NCI-H524 treated with DMSO at 0.1 percent for 48 hours (cell line): ENCODE measurements at regions not wholly inside any gene's neighbourhood (a gene's known extent, or its start where the extent isn't known, plus 50 kb on each side); places are given as distances from the start of the nearest gene placed in this dataset.

Source experiments
- DNase-seq: peaks from one replicate; lab custom pipeline; 2025; lab: John Stamatoyannopoulos, UW

DNA sequence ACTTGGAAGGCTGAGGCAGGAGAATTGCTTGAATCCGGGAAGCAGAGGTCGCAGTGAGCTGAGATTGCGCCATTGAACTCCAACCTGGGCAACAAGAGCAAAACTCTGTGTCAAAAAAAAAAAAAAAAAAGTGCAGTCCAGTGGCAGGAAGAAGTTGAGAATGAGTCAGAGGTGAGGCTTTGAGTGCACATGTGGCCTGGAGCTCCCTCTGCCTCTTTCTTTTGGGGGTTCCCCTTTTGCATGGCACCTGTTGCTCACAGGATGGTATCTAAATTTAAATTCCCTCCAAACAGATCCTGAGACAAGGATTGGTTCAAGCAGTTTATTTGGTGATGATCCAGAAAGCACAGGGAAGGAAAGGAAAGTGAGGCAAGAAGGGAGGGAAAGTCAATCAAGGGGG lies 151.4 kb upstream of the STX18 start:
- no peak for DNase-seq

DNA sequence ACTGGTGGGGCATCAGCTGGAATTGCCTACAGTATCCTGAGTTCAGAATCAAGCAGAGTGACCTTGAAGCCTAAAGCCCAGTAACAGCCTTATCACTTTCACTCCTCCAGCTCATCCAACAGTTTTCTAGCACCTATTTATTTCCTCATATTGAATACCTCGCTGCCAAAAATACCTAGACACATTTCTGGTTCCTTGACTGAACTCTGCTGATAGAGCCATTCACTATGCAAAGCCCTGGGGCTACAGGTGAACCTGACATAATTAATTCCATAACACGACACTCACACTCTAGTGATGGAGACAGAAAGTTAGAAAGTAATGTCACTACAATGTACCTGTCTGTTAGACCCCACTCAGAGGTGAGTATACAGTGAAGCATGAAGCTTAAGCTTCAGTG lies 149.0 kb upstream of the STX18 start:
- DNase-seq = no peak

DNA sequence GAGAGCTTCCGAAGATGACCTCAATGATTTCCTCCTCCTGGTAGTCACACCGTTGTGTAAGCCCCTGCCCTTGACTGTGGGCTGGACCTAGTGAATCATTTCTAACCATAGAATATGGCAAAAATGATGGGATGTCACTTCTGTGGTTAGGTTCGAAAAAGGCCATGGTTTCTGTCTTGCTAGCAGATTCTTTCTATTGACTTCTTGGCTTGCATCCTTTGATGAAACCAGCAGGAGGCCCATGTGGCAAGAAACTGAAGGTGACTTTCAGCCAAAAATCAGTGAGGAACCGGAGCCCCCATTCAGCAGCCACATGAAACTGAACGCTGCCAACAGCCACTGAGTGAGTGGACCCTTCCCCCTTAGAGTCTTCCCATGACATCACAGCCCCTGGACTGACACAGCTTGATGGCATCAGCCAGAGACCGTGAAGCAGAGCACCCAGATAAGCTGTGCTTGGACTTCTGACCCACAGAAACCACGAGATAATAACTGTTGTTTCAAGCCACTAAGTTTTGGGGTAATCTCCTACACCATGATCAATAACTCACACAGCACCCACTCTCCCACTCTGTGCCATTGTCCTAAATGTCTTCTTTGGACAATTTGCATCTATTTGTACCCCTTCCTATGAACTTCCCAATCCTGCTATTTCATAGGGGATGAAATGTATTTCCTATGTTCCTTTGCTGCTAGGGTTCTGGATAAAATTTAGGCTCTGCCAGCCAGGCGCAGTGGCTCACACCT lies 148.0 kb upstream of the STX18 start:
- no peak for DNase-seq

DNA sequence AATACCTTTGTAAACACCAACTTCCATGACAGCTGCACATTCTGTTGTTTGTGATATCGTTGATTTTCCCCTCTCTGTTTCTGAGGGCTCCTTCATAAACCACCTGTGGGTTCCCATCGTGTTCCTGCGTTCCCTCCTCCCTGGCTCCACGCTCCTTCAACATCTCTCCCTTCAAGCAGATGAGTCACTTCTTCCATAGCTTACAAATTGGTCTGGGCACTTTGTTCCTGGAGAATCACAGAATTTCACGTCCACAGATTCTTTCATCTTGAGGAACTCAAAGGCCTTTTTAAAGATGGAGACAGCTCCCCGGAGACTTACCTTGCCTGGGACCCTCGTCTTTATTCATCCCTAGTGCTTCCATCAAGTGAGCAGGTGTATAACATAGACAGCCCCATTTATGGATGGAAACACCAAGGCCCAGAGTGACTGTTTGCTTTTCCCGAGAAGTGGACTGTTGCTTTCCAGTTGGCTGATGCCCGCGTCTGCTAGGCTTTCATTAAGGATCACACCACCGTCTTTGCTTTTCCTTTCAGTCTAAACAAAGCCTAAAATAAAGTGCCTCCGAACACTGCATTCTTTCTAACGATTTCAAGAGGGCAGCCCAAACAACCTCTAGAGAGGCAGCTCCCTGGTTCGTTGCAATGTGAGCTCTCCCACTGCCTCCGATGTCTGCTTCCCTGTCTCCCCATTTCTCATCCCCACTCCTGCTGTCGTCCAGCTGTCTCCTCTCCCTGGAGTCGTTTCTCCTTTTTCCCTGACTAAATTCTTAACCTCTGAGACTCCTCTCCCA lies 146.3 kb upstream of the STX18 start:
- no peak for DNase-seq

- no peak for DNase-seq
Observed at GRCh38 chr4:4687100-4687499, 145.3 kb upstream of the STX18 start.

- no peak for DNase-seq
Observed at GRCh38 chr4:4685810-4686795, 144.3 kb upstream of the STX18 start.

GRCh38 chr4:4681653-4682052 lies 139.8 kb upstream of the STX18 start:
- no peak for DNase-seq

GRCh38 chr4:4680758-4681157 lies 138.9 kb upstream of the STX18 start:
- no peak for DNase-seq

GRCh38 chr4:4680243-4680642 lies 138.4 kb upstream of the STX18 start:
- no peak for DNase-seq

DNA sequence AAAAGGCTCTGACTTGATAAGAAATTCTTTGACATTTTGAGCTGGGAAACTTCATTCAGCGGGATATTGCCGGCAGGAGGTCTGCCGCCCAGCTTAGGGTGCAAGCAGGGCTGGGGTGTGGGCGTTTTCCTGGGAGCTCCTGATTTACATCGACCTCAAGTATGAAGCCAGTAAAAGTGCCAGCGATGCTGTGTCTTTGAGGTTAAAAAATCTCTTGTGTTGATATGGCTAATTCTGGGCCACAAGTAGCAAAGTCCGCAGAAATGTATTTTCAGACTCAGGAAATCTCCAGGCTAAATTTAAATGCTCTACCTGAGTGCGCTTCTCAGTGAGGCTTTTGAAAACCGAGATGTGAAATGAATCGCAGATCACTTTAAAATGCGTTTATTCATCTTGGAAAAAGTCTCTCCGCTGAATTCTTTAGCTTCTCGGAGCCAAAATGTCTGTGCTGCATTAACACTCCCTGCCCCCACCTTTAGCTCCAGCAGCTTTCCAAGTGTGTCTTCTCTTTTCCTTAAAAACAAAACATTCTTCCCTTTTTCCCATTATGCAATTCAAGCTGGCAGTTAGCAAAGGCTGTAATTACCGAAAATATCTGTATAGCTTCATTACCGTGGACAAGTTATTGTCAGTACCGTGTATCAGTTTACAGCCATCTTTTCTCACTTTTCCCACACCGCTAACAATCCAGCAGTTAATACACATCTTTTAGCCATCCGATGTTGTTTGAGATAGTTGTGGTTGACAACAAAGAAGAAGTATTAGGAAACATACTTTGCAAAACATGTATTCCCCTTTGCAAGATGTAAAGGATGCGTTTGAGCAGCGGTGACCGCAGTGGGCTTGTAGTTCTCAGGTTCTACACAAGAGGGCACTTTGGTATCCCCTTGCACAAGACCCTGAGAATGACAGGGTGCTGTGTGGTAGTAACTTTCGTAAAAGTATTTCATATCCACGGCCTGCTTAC lies 136.0 kb upstream of the STX18 start:
- DNase-seq = peak; percentile 2

GRCh38 chr4:4675641-4676040 lies 133.8 kb upstream of the STX18 start:
- DNase-seq = no peak

DNA sequence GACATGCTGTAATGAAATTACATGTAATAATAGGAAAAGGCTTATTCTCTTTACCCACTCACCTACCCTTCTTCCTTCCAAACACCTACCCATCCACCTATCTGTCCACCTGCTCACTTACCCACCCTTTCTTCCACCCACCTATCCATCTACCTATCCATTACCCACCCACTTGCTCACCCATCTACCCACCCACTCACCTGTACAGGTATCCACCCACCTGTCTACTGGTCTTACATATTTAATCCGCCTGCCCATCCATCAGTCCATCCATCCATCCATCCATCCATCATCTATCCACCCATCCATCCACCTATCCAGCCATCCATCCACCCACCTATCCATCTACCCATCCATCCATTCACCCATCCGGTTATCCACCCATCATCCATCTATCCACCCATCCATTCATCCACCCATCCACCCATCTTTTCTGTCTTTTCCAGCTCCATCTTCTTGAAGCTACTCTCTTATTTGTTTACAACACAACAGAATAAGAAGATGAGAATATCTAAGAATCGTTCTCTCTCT lies 133.3 kb upstream of the STX18 start:
- no peak for DNase-seq

GRCh38 chr4:4673070-4673469 lies 131.2 kb upstream of the STX18 start:
- DNase-seq = no peak

DNA sequence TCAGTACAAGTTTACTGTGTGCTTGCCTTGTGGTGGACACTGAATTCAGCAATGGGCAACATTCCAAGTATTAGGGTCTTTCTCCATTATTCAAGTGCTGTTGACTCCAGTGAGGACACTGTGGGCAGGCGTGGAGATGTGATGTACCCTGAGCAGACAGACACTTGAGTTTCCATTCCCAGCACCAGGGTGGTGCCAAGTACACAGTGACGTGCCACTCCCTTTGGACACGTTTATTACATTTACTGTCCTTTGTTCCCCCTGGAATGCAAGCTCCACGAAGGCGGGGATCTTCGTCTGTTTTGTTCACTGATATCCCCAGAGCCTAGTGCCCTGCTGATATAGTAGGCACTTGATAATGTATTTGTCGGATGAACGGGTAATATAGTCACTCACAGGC lies 130.6 kb upstream of the STX18 start:
- no peak for DNase-seq

- DNase-seq = no peak
Observed at GRCh38 chr4:4671774-4672349, 130.0 kb upstream of the STX18 start.

DNA sequence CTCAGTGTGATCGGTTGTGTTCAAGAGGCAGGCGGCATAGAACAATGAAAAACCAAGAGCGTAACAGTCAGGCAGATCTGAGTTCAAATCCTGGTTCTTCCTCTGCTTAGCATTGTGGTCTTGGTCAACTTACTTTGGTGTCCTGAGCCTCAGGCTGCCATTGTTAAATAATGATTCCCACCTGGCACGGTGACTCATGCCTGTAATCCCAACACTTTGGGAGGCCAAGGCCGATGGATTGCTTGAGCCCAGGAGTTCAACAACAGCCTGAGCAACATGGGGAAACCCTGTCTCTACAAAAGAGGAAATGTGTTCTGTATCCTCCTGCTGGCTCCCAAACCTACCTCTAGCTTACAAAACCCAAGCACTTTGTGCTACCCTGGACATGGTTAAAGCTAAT lies 129.0 kb upstream of the STX18 start:
- DNase-seq = no peak

DNA sequence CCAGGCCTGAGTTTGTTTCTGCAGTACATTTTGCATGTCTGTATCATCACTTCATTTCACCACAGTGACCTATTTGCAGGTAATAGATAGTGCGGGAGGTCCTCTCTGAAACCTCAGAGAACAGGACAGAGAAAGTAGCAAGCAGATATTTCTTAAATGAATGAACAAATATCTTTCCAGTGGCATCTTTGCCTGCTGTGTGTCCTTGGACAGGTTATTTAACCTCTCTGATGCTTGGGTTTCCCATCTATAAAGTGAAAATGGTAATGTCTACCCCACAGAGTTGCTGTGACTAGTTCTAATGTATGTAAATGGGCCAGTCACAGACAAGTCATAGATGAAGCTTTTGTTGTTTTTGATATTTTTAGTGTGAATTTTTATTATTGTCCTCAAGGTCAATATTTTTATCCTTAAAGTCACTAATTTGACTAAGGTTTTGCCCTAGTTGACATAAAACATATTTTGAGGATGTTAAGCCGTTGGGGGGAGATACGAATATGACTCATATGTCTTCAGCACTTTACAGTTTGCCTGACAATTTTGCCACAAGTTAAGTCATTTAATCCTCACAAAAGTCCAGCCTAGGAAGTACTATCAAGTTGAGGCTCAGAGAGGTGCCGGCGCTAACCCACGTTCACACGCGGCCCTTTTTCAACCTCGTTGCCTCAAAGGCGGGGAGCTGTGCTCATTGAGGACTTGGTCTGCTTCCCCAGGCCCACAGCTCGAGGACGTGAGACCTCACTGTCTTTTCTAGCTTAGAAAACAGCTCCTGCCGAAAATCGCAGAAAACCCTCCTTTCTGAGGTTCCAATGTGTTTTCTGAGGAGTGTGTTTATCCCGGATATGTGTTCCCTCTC lies 126.7 kb upstream of the STX18 start:
- DNase-seq = no peak

DNA sequence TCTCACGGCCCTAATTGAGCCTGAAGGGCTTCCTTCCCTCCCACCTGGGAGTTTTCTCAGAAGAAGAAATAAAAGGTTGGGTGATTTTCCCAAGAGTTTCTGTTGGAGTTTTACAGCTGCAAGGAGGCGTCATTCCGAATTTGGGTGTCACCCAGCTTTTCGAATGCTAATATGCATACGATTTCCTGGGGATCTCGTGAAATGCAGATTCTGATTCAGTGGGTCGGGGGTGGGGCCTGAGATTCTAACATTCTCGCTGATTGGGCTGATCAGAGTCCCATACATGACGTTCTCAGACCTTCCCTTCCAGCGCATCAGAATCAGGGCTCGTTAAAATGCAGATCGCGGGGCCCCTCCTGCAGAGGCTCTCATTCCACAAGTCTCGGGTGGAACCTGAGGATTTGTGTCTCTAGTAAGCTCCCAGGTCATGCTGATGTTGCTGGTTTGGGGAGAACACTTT lies 125.8 kb upstream of the STX18 start:
- no peak for DNase-seq
